SK-N-SH (cell line): ENCODE measurements at regions not wholly inside any gene's neighbourhood (a gene's known extent, or its start where the extent isn't known, plus 50 kb on each side); places are given as distances from the start of the nearest gene placed in this dataset.

Experiments used
- CTCF ChIA-PET: fragments of 300-600, 350-600 bp; formaldehyde crosslinking; extraction: SDS; loops from one replicate; lab custom pipeline; 2021; lab: Yijun Ruan, JAX
- POLR2A ChIA-PET: fragments of 350-600 bp; sonication (Branson Sonifier 250); formaldehyde crosslinking; extraction: SDS; loops from one replicate; lab custom pipeline; 2020; ENCODE audit warnings: antibody characterized with exemption, inconsistent platforms; lab: Yijun Ruan, JAX
- DNase-seq: peaks from one replicate; pipeline ENCODE4 v3.0.0; 2012
- H2AFZ ChIP-seq: fragments of 200-600 bp; sonication (generic); 2 replicates; pipeline ENCODE4 v1.8.1; 2016; ENCODE audit warnings: antibody characterized with exemption, mild to moderate bottlenecking, low read depth
- H3F3A ChIP-seq: fragments of 200-600 bp; sonication (generic); replicated peaks from 2 replicates; pipeline ENCODE3; 2016; ENCODE audit warnings: antibody characterized with exemption, mild to moderate bottlenecking; ENCODE audit not compliant: insufficient read depth
- H3K27ac ChIP-seq, 2 experiments: fragments of 200-500 bp in 1 of 2; fragments of 200-600 bp in 1 of 2; sonication (Bioruptor generic) in 1 of 2; sonication (generic), shearing (Covaris generic) in 1 of 2; 2 replicates each; pipeline versions ENCODE4 v1.5.1 to v1.6.1; 2014 to 2016; ENCODE audit warnings: low read depth in 2 of 2, inconsistent platforms in 1 of 2, low read length in 1 of 2, mild to moderate bottlenecking in 1 of 2, mixed read lengths in 1 of 2
- H3K27me3 ChIP-seq: fragments of 200-600 bp; sonication (generic), shearing (Covaris generic); 2 replicates; pipeline ENCODE4 v1.6.1; 2016; ENCODE audit warnings: mixed run types; ENCODE audit not compliant: insufficient read depth
- H3K36me3 ChIP-seq, 2 experiments: fragments of 200-500 bp in 1 of 2; fragments of 200-600 bp in 1 of 2; sonication (Bioruptor generic) in 1 of 2; sonication (generic) in 1 of 2; replicated peaks in 1 of 2; 2 replicates each; pipeline versions ENCODE3 to v1.5.1; 2014 to 2016; ENCODE audit warnings: low read length in 1 of 2, mild to moderate bottlenecking in 1 of 2; ENCODE audit not compliant: insufficient read depth in 2 of 2, control insufficient read depth in 1 of 2
- H3K4me1 ChIP-seq, 2 experiments: fragments of 200-500 bp in 1 of 2; fragments of 200-600 bp in 1 of 2; sonication (Bioruptor generic) in 1 of 2; sonication (generic), shearing (Covaris generic) in 1 of 2; 2 replicates each; pipeline versions ENCODE4 v1.5.1 to v1.6.1; 2014 to 2016; ENCODE audit warnings: low read depth in 1 of 2, low read length in 1 of 2, mixed run types in 1 of 2; ENCODE audit not compliant: insufficient read depth in 2 of 2, control insufficient read depth in 1 of 2
- H3K4me2 ChIP-seq: fragments of 200-600 bp; sonication (generic), shearing (Covaris generic); 2 replicates; pipeline ENCODE4 v1.6.1; 2017; ENCODE audit warnings: mixed run types
- H3K4me3 ChIP-seq, 2 experiments: fragments of 200-500 bp in 1 of 2; fragments of 200-600 bp in 1 of 2; sonication (Bioruptor generic) in 1 of 2; sonication (generic), shearing (Covaris generic) in 1 of 2; 2 replicates each; pipeline versions ENCODE4 v1.5.1 to v1.8.1; 2014 to 2016; ENCODE audit warnings: low read depth in 2 of 2, inconsistent platforms in 1 of 2, low read length in 1 of 2, mild to moderate bottlenecking in 1 of 2, mixed read lengths in 1 of 2, moderate library complexity in 1 of 2
- H3K79me2 ChIP-seq: fragments of 200-600 bp; sonication (generic); 2 replicates; pipeline ENCODE4 v1.8.1; 2017; ENCODE audit warnings: mild to moderate bottlenecking; ENCODE audit not compliant: insufficient read depth
- H3K9ac ChIP-seq: fragments of 200-600 bp; sonication (generic); 2 replicates; pipeline ENCODE4 v1.6.1; 2017; ENCODE audit warnings: mixed run types
- H3K9me2 ChIP-seq: fragments of 200-600 bp; sonication (generic); 2 replicates; pipeline ENCODE4 v1.6.1; 2017; ENCODE audit warnings: mixed run types
- H3K9me3 ChIP-seq: fragments of 200-600 bp; sonication (generic); 2 replicates; pipeline ENCODE4 v1.6.1; 2017; ENCODE audit warnings: mixed run types, mild to moderate bottlenecking, moderate library complexity
- H4K20me1 ChIP-seq: fragments of 200-600 bp; sonication (generic); 2 replicates; pipeline ENCODE4 v1.6.1; 2017; ENCODE audit warnings: mild to moderate bottlenecking, mixed run types; ENCODE audit not compliant: insufficient read depth
- CHD2 ChIP-seq: fragments of 150-350 bp; IDR thresholded peaks from 2 replicates; pipeline ENCODE4 v1.6.1; 2018; ENCODE audit warnings: low read length; ENCODE audit not compliant: partially characterized antibody
- EZH2phosphoT487 ChIP-seq: fragments of 200-600 bp; sonication (generic); IDR thresholded peaks from 2 replicates; pipeline ENCODE4 v1.6.1; 2017; ENCODE audit warnings: low read depth, mixed run types, mild to moderate bottlenecking, antibody characterized with exemption, moderate library complexity, borderline replicate concordance
- FOXJ3 ChIP-seq: sonication (generic); formaldehyde crosslinking; IDR thresholded peaks from 2 replicates; pipeline ENCODE4 v1.5.1; 2020; ENCODE audit warnings: mild to moderate bottlenecking, missing genetic modification reagents
- FOXM1 ChIP-seq: IDR thresholded peaks from 2 replicates; pipeline ENCODE4 v1.4.0; 2012; ENCODE audit warnings: low read depth, mild to moderate bottlenecking
- GATA2 ChIP-seq: sonication (generic); formaldehyde crosslinking; IDR thresholded peaks from 2 replicates; pipeline ENCODE4 v1.5.0; 2020; ENCODE audit warnings: mild to moderate bottlenecking, missing genetic modification reagents
- MEF2A ChIP-seq: IDR thresholded peaks from 2 replicates; pipeline ENCODE4 v1.4.0; 2012; ENCODE audit warnings: low read depth, borderline replicate concordance
- MXI1 ChIP-seq: IDR thresholded peaks from 2 replicates; pipeline ENCODE4 v1.6.1; 2012; ENCODE audit warnings: mild to moderate bottlenecking, low read depth, low read length, improper control_type of control experiment
- NFIC ChIP-seq: IDR thresholded peaks from 2 replicates; pipeline ENCODE4 v1.4.0; 2012; ENCODE audit warnings: borderline replicate concordance
- POLR2AphosphoS5 ChIP-seq: IDR thresholded peaks from 2 replicates; pipeline ENCODE4 v1.6.1; 2012; ENCODE audit warnings: low read depth, low read length
- RCOR1 ChIP-seq: fragments of 150-350 bp; IDR thresholded peaks from 2 replicates; pipeline ENCODE4 v1.6.1; 2017; ENCODE audit warnings: antibody characterized with exemption, low read length
- RFX5 ChIP-seq: IDR thresholded peaks from 2 replicates; pipeline ENCODE4 v1.6.1; 2012; ENCODE audit warnings: mild to moderate bottlenecking, improper control_type of control experiment, low read length
- RXRA ChIP-seq: IDR thresholded peaks from 2 replicates; pipeline ENCODE4 v1.4.0; 2012; ENCODE audit warnings: low read depth, mild to moderate bottlenecking, borderline replicate concordance
- SMC3 ChIP-seq: IDR thresholded peaks from 2 replicates; pipeline ENCODE4 v1.6.1; 2012; ENCODE audit warnings: low read depth, low read length, improper control_type of control experiment
- TAF1 ChIP-seq: IDR thresholded peaks from 2 replicates; pipeline ENCODE4 v1.6.1; 2012; ENCODE audit warnings: low read depth, mild to moderate bottlenecking, low read length, moderate library complexity, borderline replicate concordance
- YY1 ChIP-seq: IDR thresholded peaks from 2 replicates; pipeline ENCODE4 v1.4.0; 2012; ENCODE audit warnings: low read depth, mild to moderate bottlenecking
- WGBS: methylation state at CpG from one replicate; pipeline ENCODE4 v1.1.6; 2017; ENCODE audit warnings: low lambda C conversion rate; 5-methylcytosine and 5-hydroxymethylcytosine counted together
- TF ChIP-seq, protein P1 (sequence below): IDR thresholded peaks from 2 replicates; pipeline ENCODE4 v1.4.0; 2012; ENCODE audit warnings: low read depth, borderline replicate concordance
- TF ChIP-seq, protein P2 (sequence below): fragments of 150-350 bp; IDR thresholded peaks from 2 replicates; pipeline ENCODE4 v1.6.1; 2016; ENCODE audit warnings: mild to moderate bottlenecking, low read depth, low read length
- TF ChIP-seq, protein P3 (sequence below): IDR thresholded peaks from 2 replicates; pipeline ENCODE4 v1.4.0; 2012; ENCODE audit warnings: low read depth
- TF ChIP-seq, protein P4 (sequence below): fragments of 200-600 bp; sonication (generic); IDR thresholded peaks from 2 replicates; pipeline ENCODE4 v1.6.1; 2017; ENCODE audit warnings: antibody characterized with exemption, mild to moderate bottlenecking, moderate library complexity
- TF ChIP-seq, protein P5 (sequence below): IDR thresholded peaks from 2 replicates; pipeline ENCODE4 v1.6.1; 2012; ENCODE audit warnings: mild to moderate bottlenecking, low read depth, low read length, moderate library complexity

DNA sequence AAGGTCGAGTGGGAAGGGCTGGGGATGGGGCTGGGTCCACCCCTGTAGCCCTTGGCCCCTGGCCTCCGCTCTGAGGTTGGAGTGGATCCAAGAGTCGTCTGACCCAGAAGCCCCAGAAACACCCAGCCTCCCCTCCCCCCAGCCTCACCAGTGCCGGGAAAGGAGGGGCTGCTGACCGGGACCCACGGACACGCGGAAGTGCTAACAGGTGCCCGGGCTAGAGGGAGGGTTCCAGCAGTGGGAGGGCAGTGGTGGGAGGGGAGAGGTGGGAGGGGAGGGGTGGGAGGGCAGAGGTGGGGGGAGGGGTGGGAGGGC is 131.8 kb upstream of the NKX1-1 start:
- H3K4me3 ChIP-seq = no peak overlapping the region
- no peak overlapping the region for H3K27ac ChIP-seq
- TF ChIP-seq FOXJ3 (CRISPR knock-in tag) (no peak), MEF2A (no peak), YY1 (no peak), EZH2phosphoT487 (no peak), TAF1 (no peak), RXRA (no peak), CHD2 (no peak), NFIC (no peak), FOXM1 (no peak), RFX5 (no peak), SMC3 (no peak), MXI1 (no peak), POLR2AphosphoS5 (no peak), RCOR1 (no peak), GATA2 (CRISPR knock-in tag) (no peak)
- TF ChIP-seq, protein P1, sequence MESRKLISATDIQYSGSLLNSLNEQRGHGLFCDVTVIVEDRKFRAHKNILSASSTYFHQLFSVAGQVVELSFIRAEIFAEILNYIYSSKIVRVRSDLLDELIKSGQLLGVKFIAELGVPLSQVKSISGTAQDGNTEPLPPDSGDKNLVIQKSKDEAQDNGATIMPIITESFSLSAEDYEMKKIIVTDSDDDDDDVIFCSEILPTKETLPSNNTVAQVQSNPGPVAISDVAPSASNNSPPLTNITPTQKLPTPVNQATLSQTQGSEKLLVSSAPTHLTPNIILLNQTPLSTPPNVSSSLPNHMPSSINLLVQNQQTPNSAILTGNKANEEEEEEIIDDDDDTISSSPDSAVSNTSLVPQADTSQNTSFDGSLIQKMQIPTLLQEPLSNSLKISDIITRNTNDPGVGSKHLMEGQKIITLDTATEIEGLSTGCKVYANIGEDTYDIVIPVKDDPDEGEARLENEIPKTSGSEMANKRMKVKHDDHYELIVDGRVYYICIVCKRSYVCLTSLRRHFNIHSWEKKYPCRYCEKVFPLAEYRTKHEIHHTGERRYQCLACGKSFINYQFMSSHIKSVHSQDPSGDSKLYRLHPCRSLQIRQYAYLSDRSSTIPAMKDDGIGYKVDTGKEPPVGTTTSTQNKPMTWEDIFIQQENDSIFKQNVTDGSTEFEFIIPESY = no peak
- TF ChIP-seq, protein P2, sequence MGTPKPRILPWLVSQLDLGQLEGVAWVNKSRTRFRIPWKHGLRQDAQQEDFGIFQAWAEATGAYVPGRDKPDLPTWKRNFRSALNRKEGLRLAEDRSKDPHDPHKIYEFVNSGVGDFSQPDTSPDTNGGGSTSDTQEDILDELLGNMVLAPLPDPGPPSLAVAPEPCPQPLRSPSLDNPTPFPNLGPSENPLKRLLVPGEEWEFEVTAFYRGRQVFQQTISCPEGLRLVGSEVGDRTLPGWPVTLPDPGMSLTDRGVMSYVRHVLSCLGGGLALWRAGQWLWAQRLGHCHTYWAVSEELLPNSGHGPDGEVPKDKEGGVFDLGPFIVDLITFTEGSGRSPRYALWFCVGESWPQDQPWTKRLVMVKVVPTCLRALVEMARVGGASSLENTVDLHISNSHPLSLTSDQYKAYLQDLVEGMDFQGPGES = no peak
- TF ChIP-seq, protein P3, sequence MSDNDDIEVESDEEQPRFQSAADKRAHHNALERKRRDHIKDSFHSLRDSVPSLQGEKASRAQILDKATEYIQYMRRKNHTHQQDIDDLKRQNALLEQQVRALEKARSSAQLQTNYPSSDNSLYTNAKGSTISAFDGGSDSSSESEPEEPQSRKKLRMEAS = no peak
- TF ChIP-seq, protein P4, sequence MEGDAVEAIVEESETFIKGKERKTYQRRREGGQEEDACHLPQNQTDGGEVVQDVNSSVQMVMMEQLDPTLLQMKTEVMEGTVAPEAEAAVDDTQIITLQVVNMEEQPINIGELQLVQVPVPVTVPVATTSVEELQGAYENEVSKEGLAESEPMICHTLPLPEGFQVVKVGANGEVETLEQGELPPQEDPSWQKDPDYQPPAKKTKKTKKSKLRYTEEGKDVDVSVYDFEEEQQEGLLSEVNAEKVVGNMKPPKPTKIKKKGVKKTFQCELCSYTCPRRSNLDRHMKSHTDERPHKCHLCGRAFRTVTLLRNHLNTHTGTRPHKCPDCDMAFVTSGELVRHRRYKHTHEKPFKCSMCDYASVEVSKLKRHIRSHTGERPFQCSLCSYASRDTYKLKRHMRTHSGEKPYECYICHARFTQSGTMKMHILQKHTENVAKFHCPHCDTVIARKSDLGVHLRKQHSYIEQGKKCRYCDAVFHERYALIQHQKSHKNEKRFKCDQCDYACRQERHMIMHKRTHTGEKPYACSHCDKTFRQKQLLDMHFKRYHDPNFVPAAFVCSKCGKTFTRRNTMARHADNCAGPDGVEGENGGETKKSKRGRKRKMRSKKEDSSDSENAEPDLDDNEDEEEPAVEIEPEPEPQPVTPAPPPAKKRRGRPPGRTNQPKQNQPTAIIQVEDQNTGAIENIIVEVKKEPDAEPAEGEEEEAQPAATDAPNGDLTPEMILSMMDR = no peak
- TF ChIP-seq, protein P5, sequence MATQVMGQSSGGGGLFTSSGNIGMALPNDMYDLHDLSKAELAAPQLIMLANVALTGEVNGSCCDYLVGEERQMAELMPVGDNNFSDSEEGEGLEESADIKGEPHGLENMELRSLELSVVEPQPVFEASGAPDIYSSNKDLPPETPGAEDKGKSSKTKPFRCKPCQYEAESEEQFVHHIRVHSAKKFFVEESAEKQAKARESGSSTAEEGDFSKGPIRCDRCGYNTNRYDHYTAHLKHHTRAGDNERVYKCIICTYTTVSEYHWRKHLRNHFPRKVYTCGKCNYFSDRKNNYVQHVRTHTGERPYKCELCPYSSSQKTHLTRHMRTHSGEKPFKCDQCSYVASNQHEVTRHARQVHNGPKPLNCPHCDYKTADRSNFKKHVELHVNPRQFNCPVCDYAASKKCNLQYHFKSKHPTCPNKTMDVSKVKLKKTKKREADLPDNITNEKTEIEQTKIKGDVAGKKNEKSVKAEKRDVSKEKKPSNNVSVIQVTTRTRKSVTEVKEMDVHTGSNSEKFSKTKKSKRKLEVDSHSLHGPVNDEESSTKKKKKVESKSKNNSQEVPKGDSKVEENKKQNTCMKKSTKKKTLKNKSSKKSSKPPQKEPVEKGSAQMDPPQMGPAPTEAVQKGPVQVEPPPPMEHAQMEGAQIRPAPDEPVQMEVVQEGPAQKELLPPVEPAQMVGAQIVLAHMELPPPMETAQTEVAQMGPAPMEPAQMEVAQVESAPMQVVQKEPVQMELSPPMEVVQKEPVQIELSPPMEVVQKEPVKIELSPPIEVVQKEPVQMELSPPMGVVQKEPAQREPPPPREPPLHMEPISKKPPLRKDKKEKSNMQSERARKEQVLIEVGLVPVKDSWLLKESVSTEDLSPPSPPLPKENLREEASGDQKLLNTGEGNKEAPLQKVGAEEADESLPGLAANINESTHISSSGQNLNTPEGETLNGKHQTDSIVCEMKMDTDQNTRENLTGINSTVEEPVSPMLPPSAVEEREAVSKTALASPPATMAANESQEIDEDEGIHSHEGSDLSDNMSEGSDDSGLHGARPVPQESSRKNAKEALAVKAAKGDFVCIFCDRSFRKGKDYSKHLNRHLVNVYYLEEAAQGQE = no peak
- ChIA-PET CTCF (no interaction called here), POLR2A (no interaction called here)
- H3K27me3 ChIP-seq = peaks cover 24% of the 10 kb centered on the region
- no peak overlapping the region for H2AFZ ChIP-seq
- no peaks in the 10 kb centered on the region for H3F3A ChIP-seq
- H3K79me2 ChIP-seq = no peaks in the 10 kb centered on the region
- no peaks in the 10 kb centered on the region for H3K36me3 ChIP-seq
- no peaks in the 10 kb centered on the region for H4K20me1 ChIP-seq
- H3K9me3 ChIP-seq = no peaks in the 10 kb centered on the region
- WGBS = 33% methylated on average over 7 of the region's 9 CpGs
- H3K9ac ChIP-seq = no peak overlapping the region
- no peaks in the 10 kb centered on the region; a peak in 1 of 4 replicates for H3K4me1 ChIP-seq
- H3K4me2 ChIP-seq = no peak overlapping the region
- DNase-seq = no peak
- H3K9me2 ChIP-seq = no peaks in the 10 kb centered on the region
